PC-9 (cell line): ENCODE measurements at regions not wholly inside any gene's neighbourhood (a gene's known extent, or its start where the extent isn't known, plus 50 kb on each side); places are given as distances from the start of the nearest gene placed in this dataset.

Experiments used
- BruUV-seq: library from RNA; stranded (reverse); fragments of 400-500 nt; replicated peaks from 2 replicates; lab custom pipeline; 2021; lab: Mats Ljungman, UMichigan
- CTCF ChIA-PET: fragments of 300-600 bp; sonication (Branson Sonifier 250); formaldehyde crosslinking; loops from one replicate; lab custom pipeline; 2022; ENCODE audit warnings: antibody characterized with exemption; lab: Charles Lee
- POLR2A ChIA-PET: fragments of 300-600 bp; sonication (Branson Sonifier 250); formaldehyde crosslinking; loops from one replicate; lab custom pipeline; 2022; ENCODE audit warnings: antibody characterized with exemption; ENCODE audit not compliant: unreplicated experiment; lab: Charles Lee
- DNase-seq, 2 experiments: peaks; one replicate each; pipeline versions ENCODE4 v3.0.0 to v3.0.0-alpha.2; 2015 to 2022; ENCODE audit warnings: mixed read lengths in 1 of 2
- H2AFZ ChIP-seq: fragments of 200-600 bp; sonication (generic); 2 replicates; pipeline ENCODE4 v1.8.1; 2017; ENCODE audit warnings: antibody characterized with exemption
- H3F3A ChIP-seq: fragments of 200-600 bp; sonication (generic); 2 replicates; pipeline ENCODE4 v1.8.1; 2017; ENCODE audit warnings: antibody characterized with exemption, mild to moderate bottlenecking, low read depth; ENCODE audit not compliant: insufficient read depth
- H3K27ac ChIP-seq: fragments of 200-600 bp; sonication (generic); 2 replicates; pipeline ENCODE4 v1.6.1; 2016; ENCODE audit warnings: mixed run types
- H3K27me3 ChIP-seq: fragments of 200-600 bp; sonication (generic); 2 replicates; pipeline ENCODE4 v1.6.1; 2016; ENCODE audit warnings: low read depth, mixed run types; ENCODE audit not compliant: insufficient read depth
- H3K36me3 ChIP-seq: fragments of 200-600 bp; sonication (generic); 2 replicates; pipeline ENCODE4 v1.6.1; 2016; ENCODE audit warnings: low read depth, mixed run types
- H3K4me1 ChIP-seq: fragments of 200-600 bp; sonication (generic); replicated peaks from 2 replicates; pipeline ENCODE4 v1.6.1; 2016; ENCODE audit warnings: mixed run types; ENCODE audit not compliant: insufficient read depth
- H3K4me2 ChIP-seq: fragments of 200-600 bp; sonication (generic); 2 replicates; pipeline ENCODE4 v1.6.1; 2017; ENCODE audit warnings: mixed run types
- H3K4me3 ChIP-seq: fragments of 200-600 bp; sonication (generic); 2 replicates; pipeline ENCODE4 v1.6.1; 2016; ENCODE audit warnings: mixed run types
- H3K79me2 ChIP-seq: fragments of 200-600 bp; sonication (generic); 2 replicates; pipeline ENCODE4 v1.6.1; 2017; ENCODE audit warnings: low read depth, mixed run types
- H3K9me2 ChIP-seq: fragments of 200-600 bp; sonication (generic); 2 replicates; pipeline ENCODE4 v1.8.1; 2017; ENCODE audit warnings: mild to moderate bottlenecking; ENCODE audit not compliant: insufficient read depth
- H3K9me3 ChIP-seq: fragments of 200-600 bp; sonication (generic); 2 replicates; pipeline ENCODE4 v1.8.1; 2016; ENCODE audit warnings: low read depth; ENCODE audit not compliant: insufficient read depth
- H4K20me1 ChIP-seq: fragments of 200-600 bp; sonication (generic); 2 replicates; pipeline ENCODE4 v1.8.1; 2017; ENCODE audit not compliant: insufficient read depth
- EZH2 ChIP-seq: fragments of 200-600 bp; sonication (generic); IDR thresholded peaks from 2 replicates; pipeline ENCODE4 v1.8.0; 2017; ENCODE audit warnings: antibody characterized with exemption, low read depth
- intact Hi-C: fragments of 100-400 bp; cut with micrococcal nuclease; formaldehyde crosslinking; loops from one replicate; pipeline ENCODE4 v1.10.0; 2022; ENCODE audit not compliant: unreplicated experiment
- TF ChIP-seq, protein P1 (sequence below): fragments of 200-600 bp; sonication (generic); conservative IDR thresholded peaks from 2 replicates; pipeline ENCODE4 v1.6.1; 2017; ENCODE audit warnings: mixed run types, antibody characterized with exemption, mild to moderate bottlenecking, moderate library complexity

GRCh38 chr6:103079867-103080266 is 1686.4 kb downstream of the GRIK2 start:
- intact Hi-C loops, result no loop called here
- no peak overlapping the region for H3K4me3 ChIP-seq
- ChIA-PET POLR2A (no interaction called here), CTCF (no interaction called here)
- no peaks in the 10 kb centered on the region for H3K4me1 ChIP-seq
- H3K27me3 ChIP-seq, result no peaks in the 10 kb centered on the region
- H3K9me2 ChIP-seq, result peaks cover 2% of the 10 kb centered on the region; the same call in 1 of the 2 replicates
- H3K36me3 ChIP-seq, result no peaks in the 10 kb centered on the region
- H3K27ac ChIP-seq, result no peak overlapping the region
- H3K9me3 ChIP-seq, result no peaks in the 10 kb centered on the region
- H2AFZ ChIP-seq, result no peak overlapping the region
- no peak for DNase-seq
- no peaks in the 10 kb centered on the region for H3F3A ChIP-seq
- no peak overlapping the region for H3K4me2 ChIP-seq
- H3K79me2 ChIP-seq, result no peaks in the 10 kb centered on the region
- TF ChIP-seq EZH2, result no peak
- TF ChIP-seq, protein P1, sequence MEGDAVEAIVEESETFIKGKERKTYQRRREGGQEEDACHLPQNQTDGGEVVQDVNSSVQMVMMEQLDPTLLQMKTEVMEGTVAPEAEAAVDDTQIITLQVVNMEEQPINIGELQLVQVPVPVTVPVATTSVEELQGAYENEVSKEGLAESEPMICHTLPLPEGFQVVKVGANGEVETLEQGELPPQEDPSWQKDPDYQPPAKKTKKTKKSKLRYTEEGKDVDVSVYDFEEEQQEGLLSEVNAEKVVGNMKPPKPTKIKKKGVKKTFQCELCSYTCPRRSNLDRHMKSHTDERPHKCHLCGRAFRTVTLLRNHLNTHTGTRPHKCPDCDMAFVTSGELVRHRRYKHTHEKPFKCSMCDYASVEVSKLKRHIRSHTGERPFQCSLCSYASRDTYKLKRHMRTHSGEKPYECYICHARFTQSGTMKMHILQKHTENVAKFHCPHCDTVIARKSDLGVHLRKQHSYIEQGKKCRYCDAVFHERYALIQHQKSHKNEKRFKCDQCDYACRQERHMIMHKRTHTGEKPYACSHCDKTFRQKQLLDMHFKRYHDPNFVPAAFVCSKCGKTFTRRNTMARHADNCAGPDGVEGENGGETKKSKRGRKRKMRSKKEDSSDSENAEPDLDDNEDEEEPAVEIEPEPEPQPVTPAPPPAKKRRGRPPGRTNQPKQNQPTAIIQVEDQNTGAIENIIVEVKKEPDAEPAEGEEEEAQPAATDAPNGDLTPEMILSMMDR, result no peak
- no peaks in the 10 kb centered on the region for H4K20me1 ChIP-seq
- no TSS peak for BruUV-seq

GRCh38 chr6:103062136-103062535 is 1668.6 kb downstream of the GRIK2 start:
- Histone ChIP-seq H3K9me3 (peaks cover 18% of the 10 kb centered on the region), H3K36me3 (no peaks in the 10 kb centered on the region), H3K4me2 (no peak overlapping the region), H3K9me2 (no peaks in the 10 kb centered on the region), H3K27me3 (no peaks in the 10 kb centered on the region), H3K4me3 (no peak overlapping the region), H3K4me1 (no peaks in the 10 kb centered on the region), H2AFZ (no peak overlapping the region), H3F3A (no peaks in the 10 kb centered on the region), H3K27ac (no peak overlapping the region), H3K79me2 (no peaks in the 10 kb centered on the region), H4K20me1 (no peaks in the 10 kb centered on the region)
- ChIA-PET POLR2A (no interaction called here), CTCF (no interaction called here)
- no TSS peak for BruUV-seq
- TF ChIP-seq, protein P1, result no peak
- TF ChIP-seq EZH2, result no peak
- intact Hi-C loops, result no loop called here
- DNase-seq, result no peak

DNA sequence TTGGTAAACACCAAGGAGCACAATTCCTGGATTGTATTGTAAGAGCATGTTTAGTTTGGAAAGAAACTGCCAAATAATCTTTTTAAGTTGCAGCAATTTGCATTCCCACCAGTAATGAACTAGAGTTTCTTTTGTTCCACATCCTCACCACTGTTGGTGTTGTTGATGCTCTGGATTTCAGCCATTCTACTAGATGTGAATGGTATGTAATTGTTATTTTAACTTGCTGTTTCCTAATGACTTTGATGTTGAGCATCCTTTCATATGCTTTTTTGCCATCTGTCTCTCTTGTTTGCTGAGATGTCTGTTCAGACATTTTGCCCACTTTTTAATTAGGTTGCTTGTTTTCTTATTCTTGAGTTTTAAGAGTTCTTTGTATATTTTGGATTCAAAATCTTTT is 1654.1 kb downstream of the GRIK2 start:
- no peaks in the 10 kb centered on the region for H3K36me3 ChIP-seq
- no peaks in the 10 kb centered on the region for H3F3A ChIP-seq
- BruUV-seq, result no TSS peak
- 0 out of 2 replicates have a peak, but pooled peaks cover 3% of the 10 kb centered on the region for H3K9me3 ChIP-seq
- no peaks in the 10 kb centered on the region for H3K4me1 ChIP-seq
- H2AFZ ChIP-seq, result no peak overlapping the region
- no peak overlapping the region for H3K4me2 ChIP-seq
- ChIA-PET CTCF (no interaction called here), POLR2A (no interaction called here)
- no peak overlapping the region for H3K4me3 ChIP-seq
- no peak for TF ChIP-seq EZH2
- TF ChIP-seq, protein P1, result no peak
- no peaks in the 10 kb centered on the region for H3K9me2 ChIP-seq
- intact Hi-C loops, result no loop called here
- no peaks in the 10 kb centered on the region for H3K79me2 ChIP-seq
- DNase-seq, result no peak
- no peaks in the 10 kb centered on the region for H3K27me3 ChIP-seq
- H4K20me1 ChIP-seq, result no peaks in the 10 kb centered on the region
- H3K27ac ChIP-seq, result no peak overlapping the region
